HL-60 (cell line): ENCODE measurements at regions not wholly inside any gene's neighbourhood (a gene's known extent, or its start where the extent isn't known, plus 50 kb on each side); places are given as distances from the start of the nearest gene placed in this dataset.

Experiments used
- DNase-seq, 2 experiments: peaks; one replicate each; pipeline ENCODE4 v3.0.0-alpha.2; 2010 to 2020; ENCODE audit warnings: low read depth in 1 of 2, low spot score in 1 of 2
- H3K27ac ChIP-seq: fragments of 250-450 bp; sonication (Bioruptor Pico); replicated peaks from 2 replicates; pipeline ENCODE4 v1.5.1; 2020; ENCODE audit warnings: mild to moderate bottlenecking, moderate library complexity
- H3K27me3 ChIP-seq: fragments of 250-450 bp; sonication (Bioruptor Pico); 2 replicates; pipeline ENCODE4 v1.5.1; 2021; ENCODE audit warnings: mild to moderate bottlenecking, moderate library complexity; ENCODE audit not compliant: insufficient read depth, poor library complexity, severe bottlenecking
- H3K4me3 ChIP-seq: replicated peaks from 2 replicates; pipeline ENCODE4 v1.5.1; 2011; ENCODE audit warnings: mild to moderate bottlenecking, control low read depth, low read length; ENCODE audit not compliant: insufficient read depth
- GABPA ChIP-seq: IDR thresholded peaks from 2 replicates; pipeline ENCODE4 v1.6.1; 2012; ENCODE audit warnings: low read depth
- POLR2AphosphoS5 ChIP-seq: IDR thresholded peaks from 2 replicates; pipeline ENCODE4 v1.6.1; 2012; ENCODE audit warnings: low read depth
- SPI1 ChIP-seq: IDR thresholded peaks from 2 replicates; pipeline ENCODE4 v1.6.1; 2012; ENCODE audit warnings: low read depth, mild to moderate bottlenecking, borderline replicate concordance
- TF ChIP-seq, protein P1 (sequence below): IDR thresholded peaks from 2 replicates; pipeline ENCODE4 v1.6.1; 2012; ENCODE audit warnings: low read depth; ENCODE audit not compliant: insufficient replicate concordance
- TF ChIP-seq, protein P2 (sequence below): IDR thresholded peaks from one replicate; pipeline ENCODE4 v1.5.1; 2011; ENCODE audit warnings: low read length, control low read depth, inconsistent platforms; ENCODE audit not compliant: insufficient read depth

DNA sequence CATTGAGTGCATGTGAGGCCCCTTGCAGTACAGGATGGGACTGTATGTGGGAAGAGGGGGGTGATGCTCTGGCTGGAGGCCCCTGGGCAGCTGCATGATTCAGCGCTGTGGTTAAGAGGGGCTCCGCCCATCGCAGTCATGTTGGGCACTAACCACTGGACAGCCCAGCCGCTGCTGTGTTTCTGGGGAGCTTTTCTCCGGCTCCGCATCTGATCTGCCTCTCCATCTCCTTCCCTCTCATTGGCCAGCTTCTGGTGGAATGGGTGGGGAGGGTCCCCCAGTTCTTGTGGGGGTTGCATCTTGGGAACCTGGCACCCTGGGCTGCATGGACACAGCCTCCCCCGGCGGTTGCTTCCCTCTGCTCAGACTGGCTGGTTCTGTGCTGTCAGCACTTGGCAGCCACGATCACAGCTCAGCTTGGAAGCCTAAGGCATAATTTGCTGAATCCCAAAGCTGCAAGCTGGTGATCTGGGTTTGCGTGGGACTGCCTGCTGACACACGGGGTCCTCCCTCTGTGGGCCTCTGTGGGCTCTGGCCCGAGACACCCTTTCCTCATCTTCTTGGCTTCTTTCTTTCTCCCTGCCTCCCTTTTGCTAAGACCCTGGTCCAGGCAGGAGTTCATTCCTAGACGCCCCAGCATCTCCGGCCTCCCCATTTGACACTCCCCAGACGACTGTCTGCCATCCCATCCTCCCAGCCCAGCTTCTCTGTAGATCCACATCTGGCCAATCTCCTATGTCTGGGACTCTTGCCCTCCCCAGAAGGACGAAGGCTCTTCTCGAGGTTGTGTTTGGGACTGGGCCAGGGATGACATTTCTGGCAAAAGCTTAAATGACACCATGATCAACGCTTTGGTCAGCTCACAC is 168.3 kb downstream of the SEC14L1 start:
- TF ChIP-seq SPI1 (no peak), GABPA (no peak), POLR2AphosphoS5 (no peak)
- TF ChIP-seq, protein P1, sequence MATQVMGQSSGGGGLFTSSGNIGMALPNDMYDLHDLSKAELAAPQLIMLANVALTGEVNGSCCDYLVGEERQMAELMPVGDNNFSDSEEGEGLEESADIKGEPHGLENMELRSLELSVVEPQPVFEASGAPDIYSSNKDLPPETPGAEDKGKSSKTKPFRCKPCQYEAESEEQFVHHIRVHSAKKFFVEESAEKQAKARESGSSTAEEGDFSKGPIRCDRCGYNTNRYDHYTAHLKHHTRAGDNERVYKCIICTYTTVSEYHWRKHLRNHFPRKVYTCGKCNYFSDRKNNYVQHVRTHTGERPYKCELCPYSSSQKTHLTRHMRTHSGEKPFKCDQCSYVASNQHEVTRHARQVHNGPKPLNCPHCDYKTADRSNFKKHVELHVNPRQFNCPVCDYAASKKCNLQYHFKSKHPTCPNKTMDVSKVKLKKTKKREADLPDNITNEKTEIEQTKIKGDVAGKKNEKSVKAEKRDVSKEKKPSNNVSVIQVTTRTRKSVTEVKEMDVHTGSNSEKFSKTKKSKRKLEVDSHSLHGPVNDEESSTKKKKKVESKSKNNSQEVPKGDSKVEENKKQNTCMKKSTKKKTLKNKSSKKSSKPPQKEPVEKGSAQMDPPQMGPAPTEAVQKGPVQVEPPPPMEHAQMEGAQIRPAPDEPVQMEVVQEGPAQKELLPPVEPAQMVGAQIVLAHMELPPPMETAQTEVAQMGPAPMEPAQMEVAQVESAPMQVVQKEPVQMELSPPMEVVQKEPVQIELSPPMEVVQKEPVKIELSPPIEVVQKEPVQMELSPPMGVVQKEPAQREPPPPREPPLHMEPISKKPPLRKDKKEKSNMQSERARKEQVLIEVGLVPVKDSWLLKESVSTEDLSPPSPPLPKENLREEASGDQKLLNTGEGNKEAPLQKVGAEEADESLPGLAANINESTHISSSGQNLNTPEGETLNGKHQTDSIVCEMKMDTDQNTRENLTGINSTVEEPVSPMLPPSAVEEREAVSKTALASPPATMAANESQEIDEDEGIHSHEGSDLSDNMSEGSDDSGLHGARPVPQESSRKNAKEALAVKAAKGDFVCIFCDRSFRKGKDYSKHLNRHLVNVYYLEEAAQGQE: no peak
- TF ChIP-seq, protein P2, sequence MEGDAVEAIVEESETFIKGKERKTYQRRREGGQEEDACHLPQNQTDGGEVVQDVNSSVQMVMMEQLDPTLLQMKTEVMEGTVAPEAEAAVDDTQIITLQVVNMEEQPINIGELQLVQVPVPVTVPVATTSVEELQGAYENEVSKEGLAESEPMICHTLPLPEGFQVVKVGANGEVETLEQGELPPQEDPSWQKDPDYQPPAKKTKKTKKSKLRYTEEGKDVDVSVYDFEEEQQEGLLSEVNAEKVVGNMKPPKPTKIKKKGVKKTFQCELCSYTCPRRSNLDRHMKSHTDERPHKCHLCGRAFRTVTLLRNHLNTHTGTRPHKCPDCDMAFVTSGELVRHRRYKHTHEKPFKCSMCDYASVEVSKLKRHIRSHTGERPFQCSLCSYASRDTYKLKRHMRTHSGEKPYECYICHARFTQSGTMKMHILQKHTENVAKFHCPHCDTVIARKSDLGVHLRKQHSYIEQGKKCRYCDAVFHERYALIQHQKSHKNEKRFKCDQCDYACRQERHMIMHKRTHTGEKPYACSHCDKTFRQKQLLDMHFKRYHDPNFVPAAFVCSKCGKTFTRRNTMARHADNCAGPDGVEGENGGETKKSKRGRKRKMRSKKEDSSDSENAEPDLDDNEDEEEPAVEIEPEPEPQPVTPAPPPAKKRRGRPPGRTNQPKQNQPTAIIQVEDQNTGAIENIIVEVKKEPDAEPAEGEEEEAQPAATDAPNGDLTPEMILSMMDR: no peak
- Histone ChIP-seq H3K27me3 (peaks cover 3% of the 10 kb centered on the region), H3K4me3 (no peak overlapping the region), H3K27ac (no peak overlapping the region)
- no peak for DNase-seq

DNA sequence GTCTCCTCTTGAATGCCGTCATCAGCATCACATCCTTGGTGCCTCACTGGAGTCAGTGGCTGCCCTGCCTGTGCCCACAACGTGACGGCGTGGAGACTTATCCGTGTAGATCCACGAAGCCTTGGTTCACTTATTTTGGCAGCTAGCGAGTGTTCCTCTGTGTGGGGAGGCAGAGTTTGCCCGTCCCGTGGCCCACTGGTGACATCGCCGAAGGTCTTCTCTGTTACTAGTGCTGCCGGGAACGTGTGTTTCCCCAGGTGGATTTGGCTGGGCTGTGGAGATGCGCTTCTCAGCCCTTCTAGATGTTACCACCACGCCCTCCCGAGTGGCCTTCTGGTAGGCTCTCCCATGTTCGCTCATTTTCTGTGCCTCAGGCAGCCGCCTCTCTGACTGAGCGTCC is 169.6 kb downstream of the SEC14L1 start:
- peaks cover 3% of the 10 kb centered on the region for H3K27me3 ChIP-seq
- no peak overlapping the region for H3K27ac ChIP-seq
- DNase-seq: no peak
- no peak overlapping the region for H3K4me3 ChIP-seq
- TF ChIP-seq POLR2AphosphoS5 (no peak), GABPA (no peak), SPI1 (no peak)
- TF ChIP-seq, protein P1: no peak

DNA sequence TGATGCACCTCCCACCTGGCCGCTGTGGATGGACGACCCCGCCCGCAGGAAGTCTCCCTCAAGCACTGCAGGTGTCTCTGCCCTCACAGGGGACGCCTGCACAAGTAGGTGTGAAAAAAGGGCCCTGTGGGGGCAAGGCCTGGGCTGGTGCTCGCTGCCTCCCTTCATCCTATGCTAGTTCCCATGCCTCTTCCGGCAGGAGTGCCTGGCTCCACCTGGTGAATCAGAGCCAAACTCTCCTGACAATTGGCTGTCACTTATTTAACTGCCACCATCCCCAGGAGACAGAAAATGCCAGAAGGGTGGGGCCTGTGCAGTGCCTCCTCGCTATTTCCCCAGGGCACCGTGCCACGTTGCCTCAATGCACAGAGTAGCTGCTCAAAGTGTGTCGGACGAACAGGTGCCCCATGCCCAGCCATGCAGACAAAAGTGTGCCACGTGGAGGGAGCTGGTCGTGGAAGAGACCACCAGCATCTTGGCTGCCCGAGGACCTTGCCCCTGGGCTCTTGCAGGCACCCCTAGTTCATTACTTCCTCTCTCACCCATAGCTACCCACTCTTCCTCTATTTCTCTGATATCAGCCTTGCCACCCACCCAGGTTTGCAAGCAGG is 170.7 kb downstream of the SEC14L1 start:
- no peak for DNase-seq
- Histone ChIP-seq H3K27me3 (peaks cover 3% of the 10 kb centered on the region), H3K4me3 (no peak overlapping the region), H3K27ac (no peak overlapping the region)
- TF ChIP-seq POLR2AphosphoS5 (no peak), GABPA (no peak), SPI1 (peak; percentile 70; the same call in 1 of the 2 replicates)
- TF ChIP-seq, protein P2: no peak
- TF ChIP-seq, protein P1: no peak
